H9 (cell line): ENCODE measurements at regions not wholly inside any gene's neighbourhood (a gene's known extent, or its start where the extent isn't known, plus 50 kb on each side); places are given as distances from the start of the nearest gene placed in this dataset.

ENCODE experiments used
- DNase-seq: peaks from one replicate; pipeline ENCODE4 v3.0.0-alpha.2; 2017
- H2AFZ ChIP-seq: one replicate; pipeline ENCODE4 v1.6.1; 2013; ENCODE audit warnings: mild to moderate bottlenecking, low read length, control low read depth, moderate library complexity
- H2AK5ac ChIP-seq: 2 replicates; pipeline ENCODE4 v1.6.1; 2013; ENCODE audit warnings: low read length, control low read depth, mixed read lengths; ENCODE audit not compliant: insufficient read length
- H2BK120ac ChIP-seq: one replicate; pipeline ENCODE4 v1.6.1; 2013; ENCODE audit warnings: low read depth, mild to moderate bottlenecking, low read length, control low read depth, inconsistent platforms; ENCODE audit not compliant: poor library complexity, severe bottlenecking
- H2BK12ac ChIP-seq: 2 replicates; pipeline ENCODE4 v1.6.1; 2013; ENCODE audit warnings: low read length, control low read depth, mixed read lengths, low read depth; ENCODE audit not compliant: insufficient read length
- H2BK15ac ChIP-seq: 2 replicates; pipeline ENCODE4 v1.6.1; 2013; ENCODE audit warnings: low read depth, low read length, control low read depth
- H2BK20ac ChIP-seq: one replicate; pipeline ENCODE4 v1.6.1; 2013; ENCODE audit warnings: low read depth, mild to moderate bottlenecking, low read length, control low read depth, inconsistent platforms; ENCODE audit not compliant: poor library complexity, severe bottlenecking
- H2BK5ac ChIP-seq: 2 replicates; pipeline ENCODE4 v1.6.1; 2013; ENCODE audit warnings: low read length, control low read depth, mixed read lengths; ENCODE audit not compliant: insufficient read length
- H3K14ac ChIP-seq: 2 replicates; pipeline ENCODE4 v1.6.1; 2013; ENCODE audit warnings: low read length, control low read depth; ENCODE audit not compliant: insufficient read depth
- H3K18ac ChIP-seq: 2 replicates; pipeline ENCODE4 v1.6.1; 2013; ENCODE audit warnings: low read depth, mild to moderate bottlenecking, mixed read lengths, low read length, control low read depth; ENCODE audit not compliant: insufficient read length
- H3K23ac ChIP-seq: 2 replicates; pipeline ENCODE4 v1.6.1; 2013; ENCODE audit warnings: low read length, control low read depth, mixed read lengths, low read depth; ENCODE audit not compliant: insufficient read length
- H3K23me2 ChIP-seq: 2 replicates; pipeline ENCODE4 v1.6.1; 2013; ENCODE audit warnings: low read depth, mild to moderate bottlenecking, mixed read lengths, low read length, control low read depth; ENCODE audit not compliant: insufficient read length, poor library complexity, severe bottlenecking
- H3K27ac ChIP-seq: 2 replicates; pipeline ENCODE4 v1.5.1; 2013; ENCODE audit warnings: low read length, control low read depth, mixed read lengths, low read depth; ENCODE audit not compliant: insufficient read length
- H3K27me3 ChIP-seq: 2 replicates; pipeline ENCODE4 v1.6.1; 2013; ENCODE audit warnings: low read length, control low read depth, inconsistent platforms; ENCODE audit not compliant: insufficient read depth
- H3K4ac ChIP-seq: 2 replicates; pipeline ENCODE4 v1.6.1; 2013; ENCODE audit warnings: low read depth, mild to moderate bottlenecking, control low read depth, inconsistent platforms, low read length, moderate library complexity
- H3K4me1 ChIP-seq: 2 replicates; pipeline ENCODE4 v1.6.1; 2013; ENCODE audit warnings: low read length, control low read depth, inconsistent platforms; ENCODE audit not compliant: insufficient read depth
- H3K4me2 ChIP-seq: 2 replicates; pipeline ENCODE4 v1.6.1; 2013; ENCODE audit warnings: low read length, control low read depth, mixed read lengths; ENCODE audit not compliant: insufficient read length, insufficient read depth
- H3K56ac ChIP-seq: 2 replicates; pipeline ENCODE4 v1.6.1; 2013; ENCODE audit warnings: low read depth, mild to moderate bottlenecking, mixed read lengths, low read length, control low read depth; ENCODE audit not compliant: insufficient read length
- H3K79me1 ChIP-seq: 2 replicates; pipeline ENCODE4 v1.6.1; 2013; ENCODE audit warnings: low read depth, mild to moderate bottlenecking, moderate library complexity, low read length, control low read depth, inconsistent platforms; ENCODE audit not compliant: insufficient read depth, poor library complexity, severe bottlenecking
- H3K79me2 ChIP-seq: 2 replicates; pipeline ENCODE4 v1.6.1; 2013; ENCODE audit warnings: low read length, control low read depth, inconsistent platforms; ENCODE audit not compliant: insufficient read depth
- H3K9ac ChIP-seq: 2 replicates; pipeline ENCODE4 v1.6.1; 2013; ENCODE audit warnings: low read length, control low read depth, mixed read lengths; ENCODE audit not compliant: insufficient read length; ENCODE audit errors: extremely low read depth
- H3K9me3 ChIP-seq: one replicate; pipeline ENCODE4 v1.6.1; 2013; ENCODE audit warnings: low read depth, low read length, inconsistent platforms; ENCODE audit not compliant: control insufficient read depth
- H3T11ph ChIP-seq: one replicate; pipeline ENCODE4 v1.6.1; 2013; ENCODE audit warnings: mild to moderate bottlenecking, low read length, control low read depth, inconsistent platforms
- H4K20me1 ChIP-seq: one replicate; pipeline ENCODE4 v1.6.1; 2013; ENCODE audit not compliant: control insufficient read depth, insufficient read length, insufficient read depth
- H4K5ac ChIP-seq: 2 replicates; pipeline ENCODE4 v1.6.1; 2013; ENCODE audit warnings: low read depth, mild to moderate bottlenecking, mixed read lengths, low read length, control low read depth; ENCODE audit not compliant: insufficient read length
- H4K8ac ChIP-seq: replicated peaks from 2 replicates; pipeline ENCODE4 v1.6.1; 2013; ENCODE audit warnings: low read length, control low read depth, mixed read lengths, low read depth; ENCODE audit not compliant: insufficient read length
- H4K91ac ChIP-seq: 2 replicates; pipeline ENCODE4 v1.6.1; 2013; ENCODE audit warnings: low read depth, mild to moderate bottlenecking, moderate library complexity, mixed read lengths, low read length, control low read depth; ENCODE audit not compliant: insufficient read length
- H3K27ac Mint-ChIP-seq, 3 experiments: 2 replicates in 2 of 3; 3 replicates in 1 of 3; pipeline ENCODE4 v1.8.0; 2020 to 2021; ENCODE audit warnings: mixed read lengths in 3 of 3, mild to moderate bottlenecking in 1 of 3, moderate library complexity in 1 of 3
- H3K27me3 Mint-ChIP-seq: 2 replicates; pipeline ENCODE4 v1.8.0; 2021; ENCODE audit warnings: low read depth, mild to moderate bottlenecking, moderate library complexity, mixed read lengths
- H3K36me3 Mint-ChIP-seq, 3 experiments: 2 replicates in 2 of 3; 3 replicates in 1 of 3; pipeline ENCODE4 v1.8.0; 2020 to 2021; ENCODE audit warnings: low read depth in 3 of 3, mixed read lengths in 3 of 3; ENCODE audit not compliant: insufficient read depth in 1 of 3
- H3K4me1 Mint-ChIP-seq, 2 experiments: 2 replicates each; pipeline ENCODE4 v1.8.0; 2020; ENCODE audit warnings: mixed read lengths in 2 of 2
- H3K4me3 Mint-ChIP-seq, 2 experiments: 2 replicates in 1 of 2; 3 replicates in 1 of 2; pipeline ENCODE4 v1.8.0; 2020 to 2021; ENCODE audit warnings: mild to moderate bottlenecking in 2 of 2, mixed read lengths in 2 of 2, moderate library complexity in 1 of 2
- H3K9me3 Mint-ChIP-seq, 2 experiments: 2 replicates in 1 of 2; 3 replicates in 1 of 2; pipeline ENCODE4 v1.8.0; 2020; ENCODE audit warnings: mild to moderate bottlenecking in 2 of 2, mixed read lengths in 2 of 2, moderate library complexity in 1 of 2
- WGBS: extraction: QIAGEN DNeasy Blood & Tissue Kit; methylation state at CpG from one replicate; pipeline ENCODE4 v1.1.7; 2013; ENCODE audit warnings: missing lambda C conversion rate, low lambda C conversion rate, mixed read lengths; ENCODE audit not compliant: insufficient read length; ENCODE audit errors: extremely low coverage; 5-methylcytosine and 5-hydroxymethylcytosine counted together
- TF ChIP-seq, protein P1 (sequence below): fragments of 200-600 bp; sonication (generic); conservative IDR thresholded peaks from 3 replicates; pipeline ENCODE4 v1.8.0; 2021; ENCODE audit warnings: antibody characterized with exemption, mild to moderate bottlenecking

DNA sequence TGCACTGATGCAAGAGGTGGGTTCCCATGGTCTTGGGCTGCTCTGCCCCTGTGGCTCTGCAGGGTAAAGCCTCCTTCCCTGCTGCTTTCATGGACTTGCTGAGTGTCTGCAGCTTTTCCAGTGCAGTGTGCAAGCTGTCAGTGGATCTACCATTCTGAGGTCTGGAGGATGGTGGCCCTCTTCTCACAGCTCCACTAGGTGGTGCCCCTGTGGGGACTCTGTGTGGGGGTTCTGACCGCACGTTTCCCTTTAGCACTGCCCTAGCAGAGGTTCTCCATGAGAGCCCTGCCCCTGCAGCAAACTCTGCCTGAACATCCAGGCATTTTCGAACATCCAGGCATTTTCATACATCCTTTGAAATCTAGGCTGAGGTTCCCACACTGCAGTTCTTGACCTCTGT is 329.8 kb upstream of the NAALADL2 start:
- Histone ChIP-seq H3K4ac (no peak overlapping the region), H2AFZ (no peak overlapping the region), H2BK120ac (no peak overlapping the region), H4K20me1 (no peaks in the 10 kb centered on the region), H3K23ac (no peak overlapping the region), H3K9ac (no peak overlapping the region), H3K27me3 (no peaks in the 10 kb centered on the region), H3K79me1 (no peaks in the 10 kb centered on the region), H4K8ac (no peak overlapping the region), H3K18ac (no peak overlapping the region), H2BK20ac (no peak overlapping the region), H3K56ac (no peak overlapping the region), H4K91ac (no peak overlapping the region), H2BK12ac (no peak overlapping the region), H3T11ph (no peak overlapping the region), H3K14ac (no peak overlapping the region), H3K4me2 (no peak overlapping the region), H3K9me3 (no peaks in the 10 kb centered on the region), H2BK15ac (no peak overlapping the region), H2BK5ac (no peak overlapping the region), H2AK5ac (no peak overlapping the region), H3K79me2 (no peaks in the 10 kb centered on the region), H3K4me1 (no peaks in the 10 kb centered on the region; the same call in 1 of the 2 replicates), H3K27ac (no peak overlapping the region), H4K5ac (no peak overlapping the region), H3K23me2 (no peaks in the 10 kb centered on the region)
- DNase-seq: no peak
- peak overlapping the region in 1 of 3 experiments; percentile 55; a peak in 1 of 7 replicates for H3K27ac Mint-ChIP-seq
- peaks cover 34 to 36% of the 10 kb centered on the region in 2 experiments for H3K4me1 Mint-ChIP-seq
- no peaks in the 10 kb centered on the region for H3K27me3 Mint-ChIP-seq
- no peak overlapping the region for H3K4me3 Mint-ChIP-seq
- TF ChIP-seq, protein P1, sequence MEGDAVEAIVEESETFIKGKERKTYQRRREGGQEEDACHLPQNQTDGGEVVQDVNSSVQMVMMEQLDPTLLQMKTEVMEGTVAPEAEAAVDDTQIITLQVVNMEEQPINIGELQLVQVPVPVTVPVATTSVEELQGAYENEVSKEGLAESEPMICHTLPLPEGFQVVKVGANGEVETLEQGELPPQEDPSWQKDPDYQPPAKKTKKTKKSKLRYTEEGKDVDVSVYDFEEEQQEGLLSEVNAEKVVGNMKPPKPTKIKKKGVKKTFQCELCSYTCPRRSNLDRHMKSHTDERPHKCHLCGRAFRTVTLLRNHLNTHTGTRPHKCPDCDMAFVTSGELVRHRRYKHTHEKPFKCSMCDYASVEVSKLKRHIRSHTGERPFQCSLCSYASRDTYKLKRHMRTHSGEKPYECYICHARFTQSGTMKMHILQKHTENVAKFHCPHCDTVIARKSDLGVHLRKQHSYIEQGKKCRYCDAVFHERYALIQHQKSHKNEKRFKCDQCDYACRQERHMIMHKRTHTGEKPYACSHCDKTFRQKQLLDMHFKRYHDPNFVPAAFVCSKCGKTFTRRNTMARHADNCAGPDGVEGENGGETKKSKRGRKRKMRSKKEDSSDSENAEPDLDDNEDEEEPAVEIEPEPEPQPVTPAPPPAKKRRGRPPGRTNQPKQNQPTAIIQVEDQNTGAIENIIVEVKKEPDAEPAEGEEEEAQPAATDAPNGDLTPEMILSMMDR: no peak; the same call in 2 of the 3 replicates
- peaks cover 0 to 3% of the 10 kb centered on the region in 2 experiments; a peak in 2 of 5 replicates for H3K9me3 Mint-ChIP-seq
- peaks cover 0 to 5% (median 4%) of the 10 kb centered on the region in 3 experiments; a peak in 4 of 7 replicates for H3K36me3 Mint-ChIP-seq
- no CpG with 5 or more reads among the region's 3 CpGs for WGBS
